Motor neuron (in vitro differentiated cells): ENCODE measurements at regions not wholly inside any gene's neighbourhood (a gene's known extent, or its start where the extent isn't known, plus 50 kb on each side); places are given as distances from the start of the nearest gene placed in this dataset.
A peak's percentile ranks its signal among the peaks of the same experiment; 100 is the strongest.
"Not testable (repeated sequence)": the region's sequence is repeated elsewhere in the genome, so short reads cannot be mapped to it uniquely, and the experiment has no call there.

Experiments
- ATAC-seq, 8 experiments: fragments of 200-7000 bp; cut with Tn5 transposase; replicated peaks in 6 of 8; 2 replicates each; pipeline ENCODE4 v1.8.0; 2021; ENCODE audit warnings: mild to moderate bottlenecking in 8 of 8, moderate library complexity in 8 of 8
- H3K27ac ChIP-seq, 2 donors: fragments of 250-450 bp; sonication (Bioruptor Pico); 2 replicates each; pipeline ENCODE4 v1.9.0; 2021; ENCODE audit warnings: antibody characterized with exemption in 2 of 2, mild to moderate bottlenecking in 2 of 2, moderate library complexity in 1 of 2
- H3K4me1 ChIP-seq, 2 donors: fragments of 250-450 bp; sonication (Bioruptor Pico); replicated peaks in 1 of 2; 2 replicates each; pipeline ENCODE4 v1.6.1; 2021; ENCODE audit warnings: antibody characterized with exemption in 2 of 2, mild to moderate bottlenecking in 2 of 2, moderate library complexity in 1 of 2
- H3K4me3 ChIP-seq, 5 donors: fragments of 250-450 bp; sonication (Bioruptor Pico); 2 replicates each; pipeline ENCODE4 v1.9.0; 2021; ENCODE audit warnings: antibody characterized with exemption in 5 of 5, mild to moderate bottlenecking in 5 of 5, moderate library complexity in 4 of 5
- WGBS, 10 experiments: fragments of 450-650 bp; shearing (Covaris generic); methylation state at CpG; one replicate each; pipeline ENCODE4 v1.0.0; 2022; 5-methylcytosine and 5-hydroxymethylcytosine counted together
- in situ Hi-C, 9 experiments: fragments of 400-800 bp; cut with MboI; loops; one replicate each; pipeline ENCODE4 v1.15.0; 2021; ENCODE audit warnings: low sequenced_read_pairs in 9 of 9, low pct_unique_long_range_greater_than_20kb in 2 of 9; ENCODE audit not compliant: unreplicated experiment in 9 of 9

DNA sequence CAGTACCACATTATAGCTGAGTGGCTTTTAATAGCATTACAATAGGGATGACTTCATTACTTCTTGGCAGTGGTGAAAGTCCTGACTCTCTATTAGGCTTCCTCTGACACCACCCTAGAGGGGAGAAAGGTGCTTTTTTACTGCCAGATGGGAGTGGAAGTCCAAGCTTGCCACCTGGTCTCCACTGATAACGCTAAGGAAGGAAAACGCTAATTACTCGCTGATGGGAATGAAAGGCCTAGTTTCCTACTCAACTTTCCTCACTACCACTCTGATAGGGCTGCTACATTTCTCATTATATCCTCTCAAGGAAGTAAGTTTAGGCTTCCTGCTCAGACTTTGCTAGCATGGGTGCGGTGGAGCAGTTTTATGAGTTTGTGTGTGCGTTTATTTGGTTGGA is 62.3 kb upstream of the PAGE3 start:
- Histone ChIP-seq H3K4me1 (no peaks in the 10 kb centered on the region), H3K4me3 (no peak overlapping the region), H3K27ac (no peak overlapping the region)
- in situ Hi-C loops = no loop called here
- no peak for ATAC-seq
- 8 to 86% (median 52%) methylated on average over 1 to 5 of the region's 5 CpGs; no CpG with 5 or more reads in 5 of the 10 experiments for WGBS, 10 experiments

DNA sequence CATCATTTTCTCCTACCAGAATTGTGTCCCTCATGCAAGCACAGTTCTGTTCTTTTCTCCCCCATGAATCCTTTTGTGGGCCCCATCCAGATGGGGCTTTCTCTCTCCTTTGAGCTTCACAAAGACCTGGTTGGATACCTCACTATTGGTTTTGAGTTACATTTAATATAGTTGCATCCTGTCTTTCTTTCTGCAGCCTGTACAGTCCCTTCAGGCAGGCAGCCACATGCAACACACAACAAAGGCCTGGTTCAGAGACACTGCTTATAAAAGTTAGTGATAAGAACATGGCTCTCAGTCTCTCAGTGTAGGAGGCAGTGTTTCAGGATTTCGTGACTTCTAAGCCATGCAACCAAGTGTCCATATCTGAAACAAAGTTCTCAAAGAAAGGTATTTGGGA is 70.6 kb upstream of the PAGE3 start:
- Histone ChIP-seq H3K4me1 (no peaks in the 10 kb centered on the region), H3K27ac (no peak overlapping the region), H3K4me3 (no peak overlapping the region)
- ATAC-seq = no peak
- 0 to 60% (median 14%) methylated on average over 1 of the region's 1 CpG; no CpG with 5 or more reads in 7 of the 10 experiments for whole genome bisulfite sequencing, 10 experiments
- in situ Hi-C loops = no loop called here

DNA sequence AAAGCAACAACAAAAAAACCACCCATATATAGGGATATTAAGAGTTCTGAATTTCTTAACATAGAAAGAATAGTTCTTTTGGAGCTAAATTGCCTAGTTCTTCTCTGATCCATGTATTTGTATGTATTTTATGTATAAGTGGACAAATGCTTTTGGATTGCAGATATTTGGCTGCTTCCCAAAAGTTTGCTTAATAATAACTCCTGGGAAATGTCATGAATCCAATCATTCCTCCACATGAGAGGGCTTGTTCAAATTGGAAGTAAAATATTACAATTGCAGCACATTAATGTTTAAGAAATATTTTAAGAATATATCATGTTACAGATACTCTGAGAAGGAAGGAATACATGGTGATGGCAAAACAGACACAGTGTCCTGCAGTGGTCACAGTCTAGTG is 71.5 kb upstream of the PAGE3 start:
- Histone ChIP-seq H3K4me3 (no peak overlapping the region), H3K27ac (no peak overlapping the region), H3K4me1 (no peaks in the 10 kb centered on the region)
- no peak for ATAC-seq
- in situ Hi-C loops = no loop called here

GRCh38 chrX:55340896-55341433 is 76.2 kb upstream of the PAGE3 start:
- in situ Hi-C loops = no loop called here
- WGBS, 10 experiments = 14 to 100% (median 76%) methylated on average over 1 to 4 of the region's 4 CpGs; no CpG with 5 or more reads in 7 of the 10 experiments
- Histone ChIP-seq H3K27ac (no peak overlapping the region), H3K4me3 (no peak overlapping the region), H3K4me1 (no peaks in the 10 kb centered on the region)
- ATAC-seq = no peak

DNA sequence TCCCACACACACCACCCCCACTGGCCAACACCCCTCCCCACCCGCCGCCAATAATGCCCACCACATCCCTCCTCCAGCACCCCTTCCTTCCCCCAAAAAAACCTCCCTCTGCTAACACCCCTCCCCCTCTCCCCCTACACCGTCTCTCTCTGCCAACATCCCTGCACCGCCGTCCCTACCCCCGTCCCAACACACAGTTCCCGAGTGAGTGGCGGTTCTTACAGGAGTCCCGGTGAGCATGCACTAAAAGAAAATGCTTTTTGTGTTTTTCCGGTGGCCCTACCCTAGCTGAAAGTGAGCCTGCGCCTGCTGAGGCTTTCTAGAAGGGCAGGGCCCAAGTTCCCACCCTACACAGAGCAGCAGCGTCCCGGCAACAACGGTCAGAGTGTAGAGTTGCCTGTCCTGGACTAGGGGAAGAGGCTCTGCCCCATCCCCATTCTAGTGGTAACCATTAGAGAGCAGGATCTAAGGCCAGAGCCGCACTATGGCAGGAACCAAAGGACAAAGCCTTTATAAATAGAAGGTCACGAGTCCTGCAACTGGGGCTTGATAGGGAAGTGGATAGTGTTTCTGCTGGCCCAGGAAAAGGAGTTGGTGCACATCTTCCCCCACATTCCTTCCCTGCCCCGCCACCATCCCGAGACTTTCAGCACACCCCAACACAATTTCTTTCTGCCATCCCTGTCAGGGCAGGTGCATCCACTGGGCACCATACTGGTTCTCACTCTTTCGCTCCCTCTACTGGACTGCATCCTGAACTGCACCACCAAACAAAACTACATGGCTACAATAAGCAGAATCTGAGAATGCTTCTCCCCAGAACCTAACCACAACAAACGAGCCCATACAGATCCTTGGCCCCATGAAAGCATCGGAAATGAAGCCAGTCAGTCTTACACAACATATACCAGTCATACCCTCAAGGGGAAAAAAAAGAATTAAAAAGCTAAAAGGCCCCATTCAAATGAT is 78.1 kb upstream of the PAGE3 start:
- peak in 3 of 8 experiments; percentile 55 to 65 (median 58) for ATAC-seq
- in situ Hi-C loops = no loop called here
- Histone ChIP-seq H3K27ac (no peak overlapping the region), H3K4me3 (no peak overlapping the region), H3K4me1 (no peaks in the 10 kb centered on the region)
- WGBS, 10 experiments = 21 to 100% (median 27%) methylated on average over 1 to 7 of the region's 21 CpGs; no CpG with 5 or more reads in 7 of the 10 experiments

DNA sequence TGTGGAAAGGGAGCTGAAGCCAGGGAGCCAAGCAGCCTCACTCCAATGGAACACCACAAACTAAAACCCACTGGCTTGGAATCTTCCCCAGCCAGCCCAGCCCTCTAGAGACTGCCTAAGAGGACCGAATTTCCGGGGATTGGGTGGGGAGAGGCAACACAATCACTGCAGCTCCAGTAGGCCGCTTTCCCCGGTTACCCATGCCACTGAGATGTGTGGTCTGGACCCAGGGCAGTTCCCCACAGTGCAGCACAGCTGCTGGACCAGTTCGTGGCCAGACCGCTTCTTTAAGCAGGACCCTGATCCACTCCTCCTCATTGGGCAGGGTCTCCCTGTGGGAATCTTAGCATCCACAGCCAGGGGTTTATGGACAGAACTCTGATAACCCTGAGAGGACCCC is 91.9 kb upstream of the PAGE3 start:
- no peak for ATAC-seq
- Histone ChIP-seq H3K27ac (no peak overlapping the region), H3K4me1 (no peaks in the 10 kb centered on the region), H3K4me3 (no peak overlapping the region)
- WGBS, 10 experiments = 42% methylated on average over 5 of the region's 6 CpGs; no CpG with 5 or more reads in 9 of the 10 experiments
- in situ Hi-C loops = no loop called here

- Histone ChIP-seq H3K4me1 (no peaks in the 10 kb centered on the region), H3K4me3 (no peak overlapping the region), H3K27ac (no peak overlapping the region)
- in situ Hi-C loops = no loop called here
- WGBS, 10 experiments = 20 to 33% methylated on average over 1 of the region's 1 CpG; no CpG with 5 or more reads in 8 of the 10 experiments
- ATAC-seq = no peak
Observed at GRCh38 chrX:55357236-55357635, 92.5 kb upstream of the PAGE3 start.

DNA sequence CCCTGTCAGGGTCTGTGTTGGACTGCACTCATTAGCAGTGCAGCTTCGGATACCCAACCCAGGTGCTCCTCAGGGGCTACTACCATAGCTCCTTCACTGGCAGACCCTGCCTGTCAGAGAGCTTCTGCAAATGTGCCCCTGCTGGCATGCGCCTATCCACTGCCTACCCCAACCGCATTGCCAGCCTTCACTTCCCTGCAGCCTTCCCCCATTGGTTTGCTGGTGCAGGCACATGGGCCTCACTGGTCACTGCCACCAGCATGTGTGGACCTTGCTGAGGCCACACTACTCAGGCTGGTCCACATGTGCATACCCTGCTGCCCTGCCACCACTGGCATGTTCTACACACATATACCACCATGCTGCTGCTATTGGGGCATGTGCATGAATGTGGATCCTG is 72.5 kb upstream of the MAGEH1 start:
- 40% methylated on average over 3 of the region's 3 CpGs; no CpG with 5 or more reads in 9 of the 10 experiments for WGBS, 10 experiments
- in situ Hi-C loops = no loop called here
- no peak overlapping the region for H3K27ac ChIP-seq
- H3K4me3 ChIP-seq = no peak overlapping the region
- H3K4me1 ChIP-seq = no peaks in the 10 kb centered on the region
- ATAC-seq = no peak

- ATAC-seq = no peak
- 67% methylated on average over 1 of the region's 3 CpGs; no CpG with 5 or more reads in 9 of the 10 experiments for WGBS, 10 experiments
- Histone ChIP-seq H3K4me3 (no peak overlapping the region), H3K4me1 (no peaks in the 10 kb centered on the region), H3K27ac (no peak overlapping the region)
- in situ Hi-C loops = no loop called here
Observed at GRCh38 chrX:55389376-55389775, 62.6 kb upstream of the MAGEH1 start.

- H3K27ac ChIP-seq, ATAC-seq, H3K4me3 ChIP-seq, in situ Hi-C loops, H3K4me1 ChIP-seq: not testable (repeated sequence)
- 18% methylated on average over 2 of the region's 4 CpGs; no CpG with 5 or more reads in 9 of the 10 experiments for WGBS, 10 experiments
Observed at GRCh38 chrX:55396836-55397235, 55.1 kb upstream of the MAGEH1 start.
